HG03280 (cell line): ENCODE measurements at regions not wholly inside any gene's neighbourhood (a gene's known extent, or its start where the extent isn't known, plus 50 kb on each side); places are given as distances from the start of the nearest gene placed in this dataset.

Experiments
- ATAC-seq: cut with Tn5 transposase; IDR thresholded peaks from one replicate; pipeline ENCODE4 v1.9.1; 2021; ENCODE audit warnings: mild to moderate bottlenecking, moderate library complexity; ENCODE audit not compliant: unreplicated experiment

DNA sequence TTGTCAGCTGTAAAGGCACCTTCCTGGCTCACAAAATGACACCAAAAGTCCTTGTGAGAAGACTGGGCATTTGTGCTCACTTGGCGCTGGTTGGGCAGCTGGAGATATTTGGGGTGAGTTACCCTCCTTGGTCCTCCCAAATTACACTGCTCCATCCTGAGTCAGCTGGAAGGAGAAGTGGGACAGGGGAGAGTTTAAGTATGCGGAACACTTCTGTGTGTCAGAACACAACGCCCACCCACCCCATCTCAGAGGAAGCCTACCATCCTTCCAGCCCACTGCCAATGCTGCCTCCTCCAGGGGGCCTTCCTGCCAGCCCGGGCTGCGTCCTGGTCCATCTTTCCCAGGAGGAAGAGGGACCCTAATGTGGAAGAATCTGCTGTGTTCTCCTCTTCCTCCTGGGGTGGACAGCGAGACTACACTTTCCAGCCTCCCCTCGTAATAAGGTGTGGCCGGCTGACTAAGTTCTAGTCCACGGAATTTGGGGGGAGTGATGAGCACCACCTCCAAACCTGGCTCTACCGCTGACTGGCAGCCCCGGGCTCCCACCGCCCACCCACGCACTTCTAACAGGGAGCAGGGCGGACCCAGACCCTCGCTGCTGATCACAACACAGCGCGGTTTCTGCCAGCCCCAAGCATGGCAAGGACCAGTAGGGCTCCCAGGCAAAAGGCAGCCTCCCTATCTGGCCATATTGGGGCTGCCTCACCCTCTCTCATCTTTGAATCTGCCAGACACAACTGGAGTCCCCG lies 265.0 kb downstream of the XXYLT1 start:
- no peak for ATAC-seq

DNA sequence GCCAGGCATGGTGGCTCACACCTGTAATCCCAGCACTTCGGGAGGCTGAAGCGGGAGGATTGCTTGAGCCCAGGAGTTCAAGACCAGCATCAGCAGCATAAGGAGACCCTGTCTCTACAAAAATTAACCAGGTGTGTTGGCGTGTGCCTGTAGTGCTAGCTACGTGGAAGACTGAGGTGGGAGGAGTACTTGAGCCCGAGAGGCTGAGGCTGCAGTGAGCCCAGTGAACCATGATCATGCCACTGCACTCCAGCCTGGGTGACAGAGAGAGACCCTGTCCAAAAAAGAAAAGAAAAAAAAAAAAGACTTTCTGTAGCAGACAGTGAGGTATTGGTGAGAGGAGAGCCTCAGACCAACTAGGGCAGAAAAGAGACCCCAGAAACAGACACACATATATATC lies 263.8 kb downstream of the XXYLT1 start:
- no peak for ATAC-seq

DNA sequence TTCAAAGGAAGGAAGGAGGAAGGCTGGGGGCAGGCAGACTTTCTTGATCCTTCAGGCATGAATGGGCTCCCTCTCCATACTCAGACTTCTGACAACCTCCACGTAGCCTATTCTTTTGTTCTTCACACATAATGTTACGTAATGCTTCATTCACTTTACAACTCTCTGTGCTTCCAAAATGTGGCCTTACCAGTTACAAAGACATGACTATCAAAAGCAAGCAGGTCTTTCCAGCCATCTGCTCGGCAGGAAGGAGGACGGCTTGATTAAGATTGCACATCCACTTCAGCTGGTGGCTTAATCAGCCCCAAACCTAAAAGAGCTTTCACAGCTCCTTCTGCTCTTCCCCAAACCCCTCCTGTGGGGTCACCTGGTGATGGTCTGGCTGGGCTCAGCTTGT lies 263.2 kb downstream of the XXYLT1 start:
- ATAC-seq = no peak

DNA sequence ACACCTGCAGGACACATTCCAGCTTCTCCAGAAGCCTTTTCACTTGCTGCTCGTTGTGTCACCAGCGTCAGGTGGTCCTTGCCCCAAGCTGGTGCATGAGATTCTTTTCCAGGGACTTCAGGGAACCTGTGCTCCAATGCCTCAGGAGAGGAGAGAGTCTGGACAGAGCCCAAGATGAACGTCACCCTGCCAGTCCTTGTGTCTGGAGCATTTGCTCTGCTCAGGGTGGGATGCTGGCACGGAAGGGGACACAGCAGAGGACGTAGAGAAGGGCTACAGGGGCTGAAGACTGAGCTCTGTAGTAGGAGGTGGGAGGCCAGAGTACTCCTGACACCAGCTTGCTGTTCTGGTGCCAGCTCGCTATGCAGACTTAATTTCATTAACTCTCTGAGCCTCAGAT lies 262.1 kb downstream of the XXYLT1 start:
- no peak for ATAC-seq

DNA sequence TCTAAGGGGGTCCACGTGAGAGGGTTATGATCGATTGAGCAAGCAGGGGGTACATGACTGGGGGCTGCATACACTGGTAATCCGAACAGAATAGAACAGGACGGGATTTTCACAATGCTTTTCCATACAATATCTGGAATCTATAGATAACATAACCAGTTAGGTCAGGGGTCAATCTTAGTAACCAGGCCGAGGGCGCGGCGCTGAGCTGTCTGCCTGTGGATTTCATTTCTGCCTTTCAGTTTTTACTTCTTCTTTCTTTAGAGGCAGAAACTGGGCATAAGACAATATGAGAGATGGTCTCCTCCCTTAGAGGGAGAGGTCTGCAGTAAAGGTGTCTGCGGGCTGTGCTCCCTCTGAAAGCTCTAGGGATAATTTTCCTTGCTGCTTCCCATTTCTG lies 261.3 kb downstream of the XXYLT1 start:
- ATAC-seq = no peak

DNA sequence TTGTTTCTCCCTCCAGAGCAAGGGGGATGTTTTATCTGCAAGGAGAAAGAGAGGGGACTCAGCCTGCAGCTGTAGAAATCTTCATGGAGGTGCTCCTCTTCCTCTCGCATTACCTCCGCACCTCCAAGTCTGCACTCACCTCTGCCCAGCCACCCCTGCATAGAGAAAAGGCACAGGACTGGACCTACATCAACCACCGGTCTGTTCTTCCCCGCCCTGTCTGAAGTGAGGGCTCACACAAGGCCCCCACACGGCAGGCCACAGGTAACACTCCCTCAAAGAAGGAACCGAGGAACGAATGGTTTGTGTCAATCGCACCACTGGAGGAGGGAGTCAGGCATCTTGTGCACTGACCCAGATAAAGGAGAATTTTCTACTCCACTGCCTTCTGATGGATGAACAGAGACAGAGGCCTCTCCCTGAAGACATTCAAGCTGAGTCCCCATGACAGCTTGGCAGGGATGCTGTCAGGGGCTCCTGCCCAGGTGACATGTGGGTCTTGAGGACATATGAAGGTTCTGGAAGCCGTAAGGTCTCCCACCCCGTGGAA lies 260.3 kb downstream of the XXYLT1 start:
- ATAC-seq = no peak

DNA sequence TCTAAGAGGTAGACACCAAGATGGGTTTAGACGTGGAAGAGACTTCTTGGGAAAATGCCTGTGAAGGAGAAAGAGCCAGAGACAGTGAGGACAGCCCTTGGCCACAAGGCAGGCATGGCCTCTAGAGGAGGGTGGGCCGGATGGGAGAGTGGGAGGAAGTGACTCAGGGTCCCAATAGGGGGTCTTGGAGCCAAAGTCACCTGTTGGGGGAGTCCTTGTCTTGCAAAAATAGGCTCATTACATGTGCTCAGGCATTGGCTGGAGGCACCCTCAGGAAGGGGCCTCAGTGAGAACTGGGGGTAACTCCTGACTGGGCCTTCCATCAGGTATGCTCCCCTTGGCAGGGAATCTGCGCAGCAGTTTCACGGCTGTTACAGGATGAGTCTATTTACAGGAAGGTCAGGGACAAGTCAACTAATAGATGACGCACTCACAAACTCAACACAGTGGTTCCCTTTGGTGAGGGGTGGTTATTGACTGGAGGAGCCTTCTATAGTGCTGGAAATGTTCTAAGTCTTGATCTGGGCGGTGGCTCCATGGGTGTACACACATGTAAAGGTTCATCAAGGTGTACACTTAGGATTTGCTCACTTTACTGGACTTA lies 259.6 kb downstream of the XXYLT1 start:
- no peak for ATAC-seq

DNA sequence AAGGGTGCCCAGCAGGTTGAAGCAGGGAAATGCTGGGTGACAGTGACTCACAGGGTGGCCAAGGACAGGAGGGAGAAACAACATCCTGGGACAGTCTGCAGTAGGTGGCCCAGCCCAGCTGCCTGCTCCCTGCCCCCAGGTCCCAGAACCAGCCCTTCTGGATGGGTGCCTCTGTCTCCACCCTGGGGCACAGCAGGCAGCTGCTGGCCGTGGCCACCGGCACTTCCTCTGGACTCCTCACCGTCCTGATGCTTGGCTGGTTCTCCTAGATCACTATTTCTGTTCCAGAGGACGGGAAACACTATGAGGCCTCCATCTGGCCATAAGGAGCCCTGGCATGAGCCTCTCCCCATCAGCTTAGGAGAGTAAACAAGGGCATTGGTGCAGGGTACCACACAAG lies 258.9 kb downstream of the XXYLT1 start:
- no peak for ATAC-seq

DNA sequence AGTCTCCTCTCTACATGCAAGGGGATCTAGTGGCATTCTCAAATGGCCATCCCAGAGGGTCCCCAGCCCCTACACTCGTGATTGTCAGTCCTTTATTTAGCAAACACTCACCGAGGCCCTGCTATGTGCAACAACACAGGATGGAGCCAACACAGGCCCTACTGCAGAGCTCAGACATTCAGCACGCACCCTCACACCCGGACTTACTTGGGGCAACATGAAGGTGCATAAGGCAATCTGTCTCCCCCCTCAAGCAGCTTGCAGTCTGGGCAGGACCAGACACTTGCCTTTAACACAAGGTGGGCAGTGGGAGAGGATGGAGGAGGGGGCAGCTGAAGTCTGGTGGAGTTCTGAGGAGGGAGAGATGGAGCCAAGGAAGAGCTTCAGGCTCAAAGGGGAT lies 258.4 kb downstream of the XXYLT1 start:
- no peak for ATAC-seq

DNA sequence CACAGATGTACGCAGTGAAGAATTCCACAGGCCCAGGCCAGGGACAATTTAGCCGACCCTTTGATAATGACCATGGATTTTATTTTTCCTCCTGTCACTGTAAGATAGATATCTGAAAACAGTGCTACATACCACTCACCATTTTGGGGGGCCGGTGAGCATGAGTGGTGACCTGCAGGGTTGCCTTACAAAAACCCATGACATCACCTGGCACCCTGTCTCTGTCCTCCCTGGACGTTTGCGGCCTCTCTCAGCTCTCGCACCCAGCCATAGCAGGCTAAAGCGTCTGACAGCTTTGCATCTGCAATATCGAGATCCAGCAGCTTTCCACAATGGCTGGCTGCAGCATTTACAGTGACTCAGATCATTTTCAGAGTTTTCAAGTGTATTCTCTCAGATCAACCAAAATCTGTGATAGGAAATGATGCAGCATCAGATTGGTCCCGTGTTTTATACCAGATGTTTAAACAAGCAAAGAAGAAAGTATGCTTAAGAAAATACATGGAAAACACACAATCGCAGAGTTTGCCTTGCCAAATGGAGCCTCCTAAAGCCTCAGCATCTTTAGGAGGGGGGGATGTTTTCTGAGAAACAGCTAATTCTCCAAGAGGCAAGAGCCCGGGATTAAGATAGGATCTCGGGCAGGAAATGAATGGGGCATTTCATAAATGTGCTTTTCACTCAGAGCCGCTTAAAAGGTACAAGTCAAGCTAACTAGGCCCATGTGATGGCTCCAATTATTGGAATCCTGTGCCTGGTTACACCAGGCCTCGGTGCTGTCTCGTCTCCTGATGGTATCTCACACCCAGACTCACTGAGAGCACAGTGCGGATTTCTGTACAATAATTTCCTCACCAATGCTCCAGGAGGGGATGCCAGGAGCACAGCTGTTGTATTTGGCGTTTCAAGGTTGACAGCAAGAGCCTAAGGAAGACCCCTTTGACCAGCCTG lies 257.3 kb downstream of the XXYLT1 start:
- no peak for ATAC-seq

DNA sequence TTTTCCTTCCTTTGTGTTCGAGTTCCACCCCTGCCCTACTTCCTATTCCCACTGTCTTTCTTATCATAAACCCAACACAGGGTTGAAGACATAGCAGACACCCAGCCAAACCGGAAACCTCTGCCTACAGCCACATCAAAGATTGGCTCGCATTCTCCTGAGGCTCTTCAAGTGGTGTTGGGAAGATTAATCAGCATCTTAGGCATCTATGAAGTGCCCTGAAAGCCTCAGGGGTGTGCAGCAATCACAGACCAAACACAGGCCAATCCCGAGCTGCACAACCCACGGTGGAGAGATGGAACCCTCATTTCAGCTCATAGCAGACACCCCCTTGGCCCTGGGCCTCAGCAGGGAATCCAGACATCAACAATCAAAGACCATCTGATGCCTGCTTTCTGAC lies 255.9 kb downstream of the XXYLT1 start:
- no peak for ATAC-seq

DNA sequence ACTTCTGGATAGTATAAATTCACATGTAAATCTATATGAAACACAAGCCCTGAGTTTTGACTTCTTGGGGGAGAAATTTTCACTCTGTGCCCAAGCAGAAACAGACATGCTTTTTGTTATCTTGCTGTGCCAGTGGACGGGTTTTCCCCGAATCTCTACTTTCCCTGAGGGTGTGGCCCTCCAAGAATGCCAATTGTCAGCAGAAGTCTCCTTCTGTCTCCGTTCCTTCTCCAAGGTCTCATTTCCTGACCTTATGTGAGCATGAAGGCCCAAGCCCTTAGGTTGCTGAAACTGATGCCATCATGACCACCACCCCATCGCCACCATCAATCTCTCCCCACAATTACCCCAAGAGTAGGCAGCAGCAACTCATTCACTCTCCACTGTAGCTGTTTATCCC lies 253.8 kb downstream of the XXYLT1 start:
- ATAC-seq = no peak
